IPS-18a (cell line): ENCODE measurements at regions not wholly inside any gene's neighbourhood (a gene's known extent, or its start where the extent isn't known, plus 50 kb on each side); places are given as distances from the start of the nearest gene placed in this dataset.

ENCODE experiments used
- H3K27ac ChIP-seq: one replicate; pipeline ENCODE4 v1.5.1; 2013; ENCODE audit warnings: low read length
- H3K27me3 ChIP-seq: one replicate; pipeline ENCODE4 v1.6.1; 2013; ENCODE audit warnings: mild to moderate bottlenecking, low read length; ENCODE audit not compliant: control insufficient read depth, insufficient read depth
- H3K36me3 ChIP-seq: one replicate; pipeline ENCODE4 v1.6.1; 2013; ENCODE audit warnings: low read depth, low read length; ENCODE audit not compliant: control insufficient read depth
- H3K4me1 ChIP-seq: one replicate; pipeline ENCODE4 v1.6.1; 2013; ENCODE audit warnings: low read depth, low read length; ENCODE audit not compliant: control insufficient read depth
- H3K4me3 ChIP-seq: one replicate; pipeline ENCODE4 v1.5.1; 2013; ENCODE audit warnings: low read length
- H3K9ac ChIP-seq: one replicate; pipeline ENCODE4 v1.6.1; 2013; ENCODE audit warnings: mild to moderate bottlenecking, low read length, moderate library complexity
- H3K9me3 ChIP-seq: one replicate; pipeline ENCODE4 v1.6.1; 2013; ENCODE audit warnings: low read depth, low read length; ENCODE audit not compliant: control insufficient read depth

GRCh38 chr2:118634876-118635275 is 212.6 kb downstream of the EN1 start:
- H3K9me3 ChIP-seq = no peaks in the 10 kb centered on the region
- H3K36me3 ChIP-seq = no peaks in the 10 kb centered on the region
- H3K4me1 ChIP-seq = peaks cover 9% of the 10 kb centered on the region
- no peak overlapping the region for H3K4me3 ChIP-seq
- H3K27ac ChIP-seq = no peak overlapping the region
- no peak overlapping the region for H3K9ac ChIP-seq
- H3K27me3 ChIP-seq = no peaks in the 10 kb centered on the region

- Histone ChIP-seq H3K27me3 (no peaks in the 10 kb centered on the region), H3K36me3 (no peaks in the 10 kb centered on the region), H3K27ac (no peak overlapping the region), H3K9me3 (no peaks in the 10 kb centered on the region), H3K4me1 (peaks cover 9% of the 10 kb centered on the region), H3K9ac (no peak overlapping the region), H3K4me3 (no peak overlapping the region)
Observed at GRCh38 chr2:118633371-118634018, 214.0 kb downstream of the EN1 start.

GRCh38 chr2:118632921-118633320 is 214.5 kb downstream of the EN1 start:
- Histone ChIP-seq H3K9me3 (no peaks in the 10 kb centered on the region), H3K36me3 (no peaks in the 10 kb centered on the region), H3K4me3 (no peak overlapping the region), H3K27me3 (no peaks in the 10 kb centered on the region), H3K27ac (no peak overlapping the region), H3K9ac (no peak overlapping the region), H3K4me1 (peaks cover 9% of the 10 kb centered on the region)

- Histone ChIP-seq H3K27me3 (no peaks in the 10 kb centered on the region), H3K9ac (no peak overlapping the region), H3K36me3 (no peaks in the 10 kb centered on the region), H3K4me3 (no peak overlapping the region), H3K27ac (no peak overlapping the region), H3K9me3 (no peaks in the 10 kb centered on the region), H3K4me1 (no peaks in the 10 kb centered on the region)
Observed at GRCh38 chr2:118627156-118627555, 220.3 kb downstream of the EN1 start.

GRCh38 chr2:118622913-118623312 is 224.5 kb downstream of the EN1 start:
- H3K27me3 ChIP-seq = no peaks in the 10 kb centered on the region

GRCh38 chr2:118622108-118622507 is 225.3 kb downstream of the EN1 start:
- H3K36me3 ChIP-seq = no peaks in the 10 kb centered on the region
- no peak overlapping the region for H3K27ac ChIP-seq
- H3K27me3 ChIP-seq = no peaks in the 10 kb centered on the region
- no peak overlapping the region for H3K9ac ChIP-seq
- H3K4me1 ChIP-seq = no peaks in the 10 kb centered on the region
- H3K9me3 ChIP-seq = no peaks in the 10 kb centered on the region
- H3K4me3 ChIP-seq = no peak overlapping the region

More at GRCh38 chr2:118622913-118623312, 224.5 kb downstream of the EN1 start:
- no peaks in the 10 kb centered on the region for H3K36me3 ChIP-seq
- H3K9ac ChIP-seq = no peak overlapping the region
- H3K4me3 ChIP-seq = no peak overlapping the region
- no peak overlapping the region for H3K27ac ChIP-seq
- no peaks in the 10 kb centered on the region for H3K4me1 ChIP-seq
- no peaks in the 10 kb centered on the region for H3K9me3 ChIP-seq

- peaks cover 12% of the 10 kb centered on the region for H3K4me1 ChIP-seq
- no peak overlapping the region for H3K4me3 ChIP-seq
- no peaks in the 10 kb centered on the region for H3K36me3 ChIP-seq
- no peak overlapping the region for H3K27ac ChIP-seq
- H3K9me3 ChIP-seq = no peaks in the 10 kb centered on the region
- no peaks in the 10 kb centered on the region for H3K27me3 ChIP-seq
- no peak overlapping the region for H3K9ac ChIP-seq
Observed at GRCh38 chr2:118618279-118618678, 229.2 kb downstream of the EN1 start.

- H3K27ac ChIP-seq = no peak overlapping the region
- H3K9ac ChIP-seq = no peak overlapping the region
- no peaks in the 10 kb centered on the region for H3K27me3 ChIP-seq
- H3K4me1 ChIP-seq = peaks cover 12% of the 10 kb centered on the region
- H3K4me3 ChIP-seq = no peak overlapping the region
- no peaks in the 10 kb centered on the region for H3K36me3 ChIP-seq
- H3K9me3 ChIP-seq = no peaks in the 10 kb centered on the region
Observed at GRCh38 chr2:118616432-118616831, 231.0 kb downstream of the EN1 start.

- H3K27ac ChIP-seq = no peak overlapping the region
- no peaks in the 10 kb centered on the region for H3K9me3 ChIP-seq
- no peaks in the 10 kb centered on the region for H3K27me3 ChIP-seq
- H3K4me3 ChIP-seq = no peak overlapping the region
- peaks cover 12% of the 10 kb centered on the region for H3K4me1 ChIP-seq
- H3K9ac ChIP-seq = no peak overlapping the region
- no peaks in the 10 kb centered on the region for H3K36me3 ChIP-seq
Observed at GRCh38 chr2:118614841-118615271, 232.6 kb downstream of the EN1 start.

- no peaks in the 10 kb centered on the region for H3K27me3 ChIP-seq
- no peak overlapping the region for H3K4me3 ChIP-seq
Observed at GRCh38 chr2:118613737-118614136, 233.7 kb downstream of the EN1 start.

GRCh38 chr2:118611691-118612090 is 235.8 kb downstream of the EN1 start:
- no peak overlapping the region for H3K9ac ChIP-seq
- H3K4me3 ChIP-seq = no peak overlapping the region
- H3K27me3 ChIP-seq = no peaks in the 10 kb centered on the region
- no peaks in the 10 kb centered on the region for H3K36me3 ChIP-seq
- H3K9me3 ChIP-seq = no peaks in the 10 kb centered on the region
- peaks cover 12% of the 10 kb centered on the region for H3K4me1 ChIP-seq
- H3K27ac ChIP-seq = no peak overlapping the region

More at GRCh38 chr2:118613737-118614136, 233.7 kb downstream of the EN1 start:
- no peak overlapping the region for H3K9ac ChIP-seq
- H3K27ac ChIP-seq = no peak overlapping the region
- H3K36me3 ChIP-seq = no peaks in the 10 kb centered on the region
- H3K4me1 ChIP-seq = peaks cover 12% of the 10 kb centered on the region
- no peaks in the 10 kb centered on the region for H3K9me3 ChIP-seq

- Histone ChIP-seq H3K4me3 (no peak overlapping the region), H3K27me3 (no peaks in the 10 kb centered on the region), H3K9me3 (no peaks in the 10 kb centered on the region), H3K4me1 (peaks cover under 1% of the 10 kb centered on the region), H3K27ac (no peak overlapping the region), H3K9ac (no peak overlapping the region), H3K36me3 (no peaks in the 10 kb centered on the region)
Observed at GRCh38 chr2:118609138-118609537, 238.3 kb downstream of the EN1 start.
